HT-29 (cell line): ENCODE measurements at regions not wholly inside any gene's neighbourhood (a gene's known extent, or its start where the extent isn't known, plus 50 kb on each side); places are given as distances from the start of the nearest gene placed in this dataset.
"Not testable (repeated sequence)": the region's sequence is repeated elsewhere in the genome, so short reads cannot be mapped to it uniquely, and the experiment has no call there.

Experiments
- DNase-seq: peaks from one replicate; pipeline ENCODE4 v3.0.0-alpha.2; 2015; ENCODE audit warnings: low spot score

GRCh38 chr1:99062192-99062591 is 57.5 kb upstream of the PLPPR5 start:
- DNase-seq: no peak

GRCh38 chr1:99069146-99069545 is 64.5 kb upstream of the PLPPR5 start:
- no peak for DNase-seq

- not testable (repeated sequence) for DNase-seq
These were observed 73.9 kb upstream of the PLPPR5 start for GRCh38 chr1:99078529-99078928.

- DNase-seq: no peak
These were observed 77.7 kb upstream of the PLPPR5 start for GRCh38 chr1:99082366-99082765.

GRCh38 chr1:99083338-99083737 is 78.7 kb upstream of the PLPPR5 start:
- no peak for DNase-seq

GRCh38 chr1:99084562-99084961 is 79.9 kb upstream of the PLPPR5 start:
- DNase-seq: no peak

GRCh38 chr1:99086057-99086456 is 81.4 kb upstream of the PLPPR5 start:
- DNase-seq: no peak

GRCh38 chr1:99098589-99098988 is 93.9 kb upstream of the PLPPR5 start:
- no peak for DNase-seq

GRCh38 chr1:99106274-99106673 is 101.6 kb upstream of the PLPPR5 start:
- DNase-seq: no peak

GRCh38 chr1:99107680-99108079 is 103.0 kb upstream of the PLPPR5 start:
- DNase-seq: no peak

GRCh38 chr1:99110140-99111041 is 105.7 kb upstream of the PLPPR5 start:
- no peak for DNase-seq

GRCh38 chr1:99115231-99115630 is 110.6 kb upstream of the PLPPR5 start:
- DNase-seq: no peak

GRCh38 chr1:99119188-99119587 is 114.5 kb upstream of the PLPPR5 start:
- DNase-seq: no peak

- DNase-seq: no peak
These were observed 117.4 kb upstream of the PLPPR5 start for GRCh38 chr1:99122039-99122438.

GRCh38 chr1:99123936-99124335 is 119.3 kb upstream of the PLPPR5 start:
- DNase-seq: no peak

GRCh38 chr1:99131546-99131945 is 126.9 kb upstream of the PLPPR5 start:
- no peak for DNase-seq

GRCh38 chr1:99133756-99134500 is 129.3 kb upstream of the PLPPR5 start:
- DNase-seq: no peak

GRCh38 chr1:99137554-99138206 is 126.6 kb upstream of the PLPPR4 start:
- no peak for DNase-seq

- DNase-seq: no peak
These were observed 124.4 kb upstream of the PLPPR4 start for GRCh38 chr1:99139876-99140275.

- DNase-seq: peak; percentile 48
These were observed 118.0 kb upstream of the PLPPR4 start for GRCh38 chr1:99146129-99146848.

GRCh38 chr1:99149952-99150351 is 114.3 kb upstream of the PLPPR4 start:
- no peak for DNase-seq

GRCh38 chr1:99152132-99152531 is 112.2 kb upstream of the PLPPR4 start:
- DNase-seq: no peak
